H54 (cell line): ENCODE measurements at regions not wholly inside any gene's neighbourhood (a gene's known extent, or its start where the extent isn't known, plus 50 kb on each side); places are given as distances from the start of the nearest gene placed in this dataset.
A peak's percentile ranks its signal among the peaks of the same experiment; 100 is the strongest.
"Not testable (repeated sequence)": the region's sequence is repeated elsewhere in the genome, so short reads cannot be mapped to it uniquely, and the experiment has no call there.

ENCODE experiments used
- DNase-seq: peaks from one replicate; pipeline ENCODE4 v3.0.0; 2011; ENCODE audit warnings: low spot score, mixed read lengths; ENCODE audit not compliant: insufficient read length
- FAIRE-seq: peaks from 3 replicates; lab custom pipeline; 2011; peaks lifted over from hg19 to GRCh38; lab: Jason Lieb, UNC
- POLR2A ChIP-seq: IDR thresholded peaks from 2 replicates; pipeline ENCODE4 v1.6.1; 2011; ENCODE audit warnings: low read depth, mild to moderate bottlenecking, low read length

- FAIRE-seq (no peak), DNase-seq (no peak)
- no peak for TF ChIP-seq POLR2A
These were observed 266.3 kb downstream of the KLF5 start for GRCh38 chr13:73324842-73325722.

- no peak for TF ChIP-seq POLR2A
- DNase-seq (no peak), FAIRE-seq (no peak)
These were observed 264.8 kb downstream of the KLF5 start for GRCh38 chr13:73323615-73324014.

GRCh38 chr13:73321043-73321442 is 262.2 kb downstream of the KLF5 start:
- FAIRE-seq (no peak), DNase-seq (no peak)
- no peak for TF ChIP-seq POLR2A

- FAIRE-seq (no peak), DNase-seq (no peak)
- TF ChIP-seq POLR2A, result no peak
These were observed 258.3 kb downstream of the KLF5 start for GRCh38 chr13:73317140-73317539.

GRCh38 chr13:73310366-73310765 is 251.6 kb downstream of the KLF5 start:
- DNase-seq (no peak), FAIRE-seq (no peak)
- TF ChIP-seq POLR2A, result no peak

- DNase-seq (no peak), FAIRE-seq (no peak)
- TF ChIP-seq POLR2A, result no peak
These were observed 248.7 kb downstream of the KLF5 start for GRCh38 chr13:73307481-73307880.

- DNase-seq, result no peak
- FAIRE-seq, result no peak
- no peak for TF ChIP-seq POLR2A
These were observed 247.9 kb downstream of the KLF5 start for GRCh38 chr13:73306688-73307087.

GRCh38 chr13:73304442-73304841 is 245.6 kb downstream of the KLF5 start:
- DNase-seq (no peak), FAIRE-seq (no peak)
- TF ChIP-seq POLR2A, result no peak

GRCh38 chr13:73303851-73304250 is 245.0 kb downstream of the KLF5 start:
- no peak for FAIRE-seq

GRCh38 chr13:73301622-73302021 is 242.8 kb downstream of the KLF5 start:
- FAIRE-seq, DNase-seq: not testable (repeated sequence)

More at GRCh38 chr13:73303851-73304250, 245.0 kb downstream of the KLF5 start:
- TF ChIP-seq POLR2A, result no peak
- peak; percentile 12 for DNase-seq

GRCh38 chr13:73300718-73301425 is 242.1 kb downstream of the KLF5 start:
- TF ChIP-seq POLR2A, result no peak
- DNase-seq (no peak), FAIRE-seq (no peak)

GRCh38 chr13:73299787-73300186 is 241.0 kb downstream of the KLF5 start:
- no peak for TF ChIP-seq POLR2A
- FAIRE-seq (no peak), DNase-seq (no peak)

GRCh38 chr13:73293913-73294523 is 235.2 kb downstream of the KLF5 start:
- no peak for DNase-seq
- no peak for FAIRE-seq
- no peak for TF ChIP-seq POLR2A

GRCh38 chr13:73292127-73292526 is 233.3 kb downstream of the KLF5 start:
- TF ChIP-seq POLR2A, result no peak
- DNase-seq (no peak), FAIRE-seq (no peak)
